GM23338 (cell line): ENCODE measurements at regions not wholly inside any gene's neighbourhood (a gene's known extent, or its start where the extent isn't known, plus 50 kb on each side); places are given as distances from the start of the nearest gene placed in this dataset.

ENCODE experiments used
- CTCF ChIP-seq, 2 experiments: fragments of 200-600 bp in 1 of 2; sonication (generic) in 1 of 2; conservative IDR thresholded peaks; 2 replicates each; pipeline versions ENCODE4 v1.5.1 to v1.6.1; 2016 to 2017; ENCODE audit warnings: antibody characterized with exemption in 2 of 2, low read depth in 2 of 2, mild to moderate bottlenecking in 2 of 2, moderate library complexity in 1 of 2
- EZH2 ChIP-seq: fragments of 200-600 bp; sonication (generic); IDR thresholded peaks from one replicate; pipeline ENCODE4 v1.8.0; 2017; ENCODE audit warnings: antibody characterized with exemption, mild to moderate bottlenecking, low read depth; ENCODE audit not compliant: unreplicated experiment
- EZH2phosphoT487 ChIP-seq: fragments of 200-600 bp; sonication (generic); IDR thresholded peaks from one replicate; pipeline ENCODE4 v1.8.1; 2018; ENCODE audit warnings: antibody characterized with exemption; ENCODE audit not compliant: unreplicated experiment
- POLR2AphosphoS5 ChIP-seq: IDR thresholded peaks from 2 replicates; pipeline ENCODE4 v1.6.1; 2016; ENCODE audit warnings: antibody characterized with exemption, low read depth

DNA sequence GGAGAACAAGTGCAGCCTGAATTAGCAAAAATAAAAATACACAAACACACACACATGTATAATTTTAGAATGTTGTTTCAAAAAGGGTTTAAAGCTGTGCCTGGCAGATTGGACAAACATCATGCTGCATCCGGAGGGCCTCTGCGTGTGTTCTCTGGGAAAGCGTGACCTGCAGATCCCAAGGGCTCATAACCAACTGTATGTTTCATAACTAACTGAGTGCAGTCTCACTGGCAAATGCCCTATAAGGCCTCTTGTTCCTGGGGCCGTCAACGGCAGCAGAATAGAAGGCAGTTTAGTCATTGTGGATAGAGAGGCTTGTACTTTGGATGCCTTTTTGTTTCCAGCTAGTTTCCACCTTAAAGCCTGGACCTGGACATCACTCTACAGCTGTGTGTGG, 243.8 kb upstream of the KIAA1217 start:
- no peak for TF ChIP-seq CTCF (conservative IDR thresholded peaks at IDR 0.05; ENCODE audit: low read depth in 2 of 2)
- no peak for TF ChIP-seq EZH2phosphoT487
- TF ChIP-seq POLR2AphosphoS5 = no peak
- TF ChIP-seq EZH2 = no peak
